NT2/D1 (cell line): ENCODE measurements at regions not wholly inside any gene's neighbourhood (a gene's known extent, or its start where the extent isn't known, plus 50 kb on each side); places are given as distances from the start of the nearest gene placed in this dataset.

Experiments used
- SUZ12 ChIP-seq: IDR thresholded peaks from 2 replicates; pipeline ENCODE4 v1.6.1; 2011; ENCODE audit not compliant: insufficient read length, insufficient read depth; ENCODE audit errors: extremely low read depth
- ZNF274 ChIP-seq: IDR thresholded peaks from 2 replicates; pipeline ENCODE4 v1.6.1; 2011; ENCODE audit warnings: mild to moderate bottlenecking, low read depth, low read length

GRCh38 chr3:107969994-107970819 is 120.6 kb downstream of the CD47 start:
- TF ChIP-seq ZNF274 = no peak
- TF ChIP-seq SUZ12 = no peak
